Upper lobe of left lung (tissue), 6 donors: ENCODE measurements at regions not wholly inside any gene's neighbourhood (a gene's known extent, or its start where the extent isn't known, plus 50 kb on each side); places are given as distances from the start of the nearest gene placed in this dataset.
"Not testable (repeated sequence)": the region's sequence is repeated elsewhere in the genome, so short reads cannot be mapped to it uniquely, and the experiment has no call there.

Experiments used
- ATAC-seq, 2 donors: fragments of 200-7000 bp; cut with Tn5 transposase; one replicate each; pipeline ENCODE4 v1.9.1; 2022; ENCODE audit warnings: mild to moderate bottlenecking in 2 of 2, moderate library complexity in 2 of 2; ENCODE audit not compliant: low FRiP score in 2 of 2
- DNase-seq, 2 donors: peaks; one replicate each; pipeline ENCODE4 v3.0.0-alpha.2; 2019 to 2020
- H3K27ac ChIP-seq, 4 donors: fragments of 200-600 bp; sonication (generic); one replicate each; pipeline ENCODE4 v1.5.1; 2016 to 2019
- H3K27me3 ChIP-seq, 4 donors: fragments of 200-600 bp; sonication (generic); one replicate each; pipeline ENCODE4 v1.5.1; 2017 to 2019
- H3K36me3 ChIP-seq, 4 donors: fragments of 200-600 bp; sonication (generic); one replicate each; pipeline ENCODE4 v1.5.1; 2016 to 2019
- H3K4me1 ChIP-seq, 4 donors: fragments of 200-600 bp; sonication (generic); one replicate each; pipeline ENCODE4 v1.5.1; 2018 to 2019
- H3K4me3 ChIP-seq, 4 donors: fragments of 200-600 bp; sonication (generic); one replicate each; pipeline ENCODE4 v1.5.1; 2017 to 2019; ENCODE audit warnings: mild to moderate bottlenecking in 2 of 4, moderate library complexity in 1 of 4
- H3K9me3 ChIP-seq, 4 donors: fragments of 200-600 bp; sonication (generic); one replicate each; pipeline ENCODE4 v1.5.1; 2018 to 2019
- EP300 ChIP-seq, 4 donors: sonication (generic); formaldehyde crosslinking; IDR thresholded peaks; one replicate each; pipeline ENCODE4 v1.5.1; 2017; ENCODE audit warnings: antibody characterized with exemption in 4 of 4, control low read depth in 2 of 4
- POLR2A ChIP-seq, 4 donors: fragments of 450-650 bp; IDR thresholded peaks; one replicate each; pipeline ENCODE4 v1.5.1; 2016 to 2017; ENCODE audit warnings: antibody characterized with exemption in 4 of 4, mild to moderate bottlenecking in 2 of 4
- POLR2AphosphoS5 ChIP-seq, 2 donors: sonication (generic); formaldehyde crosslinking; IDR thresholded peaks; one replicate each; pipeline ENCODE4 v1.5.1; 2017; ENCODE audit warnings: antibody characterized with exemption in 2 of 2
- WGBS, 2 donors: methylation state at CpG; one replicate each; pipeline ENCODE4 v1.1.5; 2017 to 2018; 5-methylcytosine and 5-hydroxymethylcytosine counted together
- TF ChIP-seq, protein P1 (sequence below), 6 experiments: fragments of 450-650 bp in 4 of 6; fragments of 200-600 bp in 2 of 6; sonication (generic) in 2 of 6; IDR thresholded peaks; one replicate each; pipeline ENCODE4 v1.5.1; 2016 to 2019; ENCODE audit warnings: antibody characterized with exemption in 6 of 6
- donor health status: DM: no; HTN: no; CAD: no; lungs with moderate emphysema.
- donor health status: DM: no; HTN: yes; CAD: no; lungs with severe emphysema.

- Histone ChIP-seq H3K4me3 (no peak overlapping the region), H3K27me3 (no peaks in the 10 kb centered on the region), H3K9me3 (no peaks in the 10 kb centered on the region), H3K4me1 (no peaks in the 10 kb centered on the region), H3K36me3 (no peaks in the 10 kb centered on the region), H3K27ac (no peak overlapping the region)
- no peak for ATAC-seq
- TF ChIP-seq, protein P1, sequence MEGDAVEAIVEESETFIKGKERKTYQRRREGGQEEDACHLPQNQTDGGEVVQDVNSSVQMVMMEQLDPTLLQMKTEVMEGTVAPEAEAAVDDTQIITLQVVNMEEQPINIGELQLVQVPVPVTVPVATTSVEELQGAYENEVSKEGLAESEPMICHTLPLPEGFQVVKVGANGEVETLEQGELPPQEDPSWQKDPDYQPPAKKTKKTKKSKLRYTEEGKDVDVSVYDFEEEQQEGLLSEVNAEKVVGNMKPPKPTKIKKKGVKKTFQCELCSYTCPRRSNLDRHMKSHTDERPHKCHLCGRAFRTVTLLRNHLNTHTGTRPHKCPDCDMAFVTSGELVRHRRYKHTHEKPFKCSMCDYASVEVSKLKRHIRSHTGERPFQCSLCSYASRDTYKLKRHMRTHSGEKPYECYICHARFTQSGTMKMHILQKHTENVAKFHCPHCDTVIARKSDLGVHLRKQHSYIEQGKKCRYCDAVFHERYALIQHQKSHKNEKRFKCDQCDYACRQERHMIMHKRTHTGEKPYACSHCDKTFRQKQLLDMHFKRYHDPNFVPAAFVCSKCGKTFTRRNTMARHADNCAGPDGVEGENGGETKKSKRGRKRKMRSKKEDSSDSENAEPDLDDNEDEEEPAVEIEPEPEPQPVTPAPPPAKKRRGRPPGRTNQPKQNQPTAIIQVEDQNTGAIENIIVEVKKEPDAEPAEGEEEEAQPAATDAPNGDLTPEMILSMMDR (IDR thresholded peaks at IDR 0.05) = no peak
- TF ChIP-seq POLR2AphosphoS5 (IDR thresholded peaks at IDR 0.05) (no peak), EP300 (IDR thresholded peaks at IDR 0.05) (no peak), POLR2A (IDR thresholded peaks at IDR 0.05) (no peak)
- WGBS, 2 donors = 66 to 86% methylated on average over 5 of the region's 5 CpGs
- no peak for DNase-seq
These were observed 183.4 kb downstream of the OR4M2 start for GRCh38 chr15:22263738-22264137.

- 80 to 81% methylated on average over 3 of the region's 3 CpGs for WGBS, 2 donors
- H3K27me3 ChIP-seq, H3K9me3 ChIP-seq, H3K4me1 ChIP-seq, H3K4me3 ChIP-seq, DNase-seq, H3K36me3 ChIP-seq, H3K27ac ChIP-seq, ATAC-seq: not testable (repeated sequence)
These were observed 183.9 kb downstream of the OR4M2 start for GRCh38 chr15:22264272-22264671.

DNA sequence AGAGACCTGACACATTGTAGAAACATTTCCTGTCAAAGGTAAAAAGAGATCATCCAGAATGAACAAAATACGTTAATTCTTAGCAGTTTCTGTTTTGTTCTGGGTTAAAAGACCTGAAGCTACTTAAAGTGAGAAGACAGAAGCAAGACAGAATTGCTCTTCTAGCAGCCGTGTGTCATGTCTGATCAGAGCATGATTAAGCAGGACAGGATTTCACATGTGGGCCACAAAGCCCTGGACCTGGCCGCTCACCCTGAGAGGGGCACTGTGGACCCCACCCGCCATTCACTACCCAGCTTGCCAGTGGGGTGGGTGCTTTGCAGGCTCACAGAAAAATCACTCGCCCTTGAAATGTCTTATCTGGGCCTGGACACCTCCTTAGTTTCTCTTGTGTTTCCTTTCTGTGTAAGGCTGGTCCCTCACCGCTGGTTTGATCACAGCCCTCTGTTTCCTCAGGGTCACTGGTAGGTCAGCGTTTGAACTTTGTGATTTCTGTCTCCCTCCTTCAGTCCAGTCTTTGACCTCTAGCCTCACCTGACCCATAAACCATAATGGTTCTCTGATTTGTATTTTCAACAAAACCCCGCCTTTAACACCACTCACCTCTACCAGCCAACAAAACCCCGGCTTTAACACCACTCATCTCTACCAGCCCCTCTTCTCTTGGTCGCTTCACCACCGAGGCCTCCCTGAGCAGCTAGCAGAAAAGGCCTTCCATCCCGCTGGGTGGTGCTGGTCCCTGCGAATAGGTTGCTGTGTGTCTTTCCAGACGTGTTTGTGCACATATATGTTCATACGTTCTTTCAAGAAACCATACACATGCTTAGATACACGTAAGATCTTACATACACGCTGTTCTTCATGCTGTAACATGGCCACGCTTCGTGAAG lies 185.0 kb downstream of the OR4M2 start:
- no peak overlapping the region for H3K27ac ChIP-seq
- H3K4me3 ChIP-seq = no peak overlapping the region
- H3K36me3 ChIP-seq = no peaks in the 10 kb centered on the region
- no peak for ATAC-seq
- no peak for DNase-seq
- no peaks in the 10 kb centered on the region for H3K27me3 ChIP-seq
- no peaks in the 10 kb centered on the region for H3K9me3 ChIP-seq
- TF ChIP-seq, protein P1 (IDR thresholded peaks at IDR 0.05) = no peak
- TF ChIP-seq POLR2AphosphoS5 (IDR thresholded peaks at IDR 0.05) (no peak), POLR2A (IDR thresholded peaks at IDR 0.05) (no peak), EP300 (IDR thresholded peaks at IDR 0.05) (no peak)
- no peaks in the 10 kb centered on the region for H3K4me1 ChIP-seq
- WGBS, 2 donors = 70 to 80% methylated on average over 19 of the region's 19 CpGs

DNA sequence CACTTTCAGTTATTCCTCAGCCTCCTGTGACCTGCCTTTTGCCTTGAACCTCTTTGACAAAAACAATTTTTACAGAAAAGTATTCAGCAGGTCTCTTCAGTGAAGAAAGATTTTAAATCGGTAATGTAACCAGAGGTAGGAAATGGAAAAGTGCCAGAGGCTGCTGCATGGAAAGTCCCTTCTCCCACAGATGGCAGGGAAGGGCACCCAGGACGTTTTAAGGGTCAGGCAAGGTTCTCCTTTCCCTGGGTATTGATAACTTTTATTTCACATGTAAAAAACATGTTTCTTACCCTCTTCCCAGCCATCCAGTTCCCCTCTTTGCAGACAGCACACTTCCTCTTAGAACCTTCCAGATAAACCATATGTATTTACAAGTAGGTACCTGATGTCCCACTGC lies 185.6 kb downstream of the OR4M2 start:
- no peak for ATAC-seq
- TF ChIP-seq EP300 (IDR thresholded peaks at IDR 0.05) (no peak), POLR2A (IDR thresholded peaks at IDR 0.05) (no peak)
- TF ChIP-seq, protein P1 (IDR thresholded peaks at IDR 0.05) = no peak
- Histone ChIP-seq H3K27me3 (no peaks in the 10 kb centered on the region), H3K4me3 (no peak overlapping the region), H3K36me3 (no peaks in the 10 kb centered on the region), H3K4me1 (no peaks in the 10 kb centered on the region), H3K9me3 (no peaks in the 10 kb centered on the region), H3K27ac (no peak overlapping the region)
- 32 to 36% methylated on average over 2 of the region's 2 CpGs for WGBS, 2 donors
- no peak for DNase-seq

DNA sequence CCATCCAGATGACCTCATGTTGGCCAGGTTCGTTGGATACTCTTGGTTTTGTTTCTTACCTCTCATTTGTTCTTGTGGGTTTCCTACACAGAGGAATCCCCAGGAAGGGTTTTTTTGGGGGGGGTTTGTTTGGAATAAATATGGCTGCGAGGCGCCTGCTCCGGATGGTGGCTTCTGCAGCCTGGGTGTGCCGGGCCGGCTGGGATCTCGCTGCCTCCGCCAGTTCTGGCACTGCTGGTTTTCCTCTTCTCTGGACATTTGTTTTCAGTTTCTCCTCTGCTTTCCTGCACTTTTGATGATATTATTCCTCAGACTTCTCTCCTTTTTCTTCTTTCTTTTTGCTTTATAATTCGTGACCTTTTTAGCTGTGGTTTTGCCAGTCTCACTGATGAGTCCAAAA lies 187.4 kb downstream of the OR4M2 start:
- Histone ChIP-seq H3K4me1 (no peaks in the 10 kb centered on the region), H3K9me3 (no peaks in the 10 kb centered on the region), H3K27ac (no peak overlapping the region), H3K27me3 (no peaks in the 10 kb centered on the region), H3K4me3 (no peak overlapping the region), H3K36me3 (no peaks in the 10 kb centered on the region)
- peak in 1 of 2 donors; percentile 71 for DNase-seq
- 87 to 88% methylated on average over 9 of the region's 9 CpGs for WGBS, 2 donors
- no peak for ATAC-seq
- TF ChIP-seq POLR2A (IDR thresholded peaks at IDR 0.05) (no peak), EP300 (IDR thresholded peaks at IDR 0.05) (no peak)

DNA sequence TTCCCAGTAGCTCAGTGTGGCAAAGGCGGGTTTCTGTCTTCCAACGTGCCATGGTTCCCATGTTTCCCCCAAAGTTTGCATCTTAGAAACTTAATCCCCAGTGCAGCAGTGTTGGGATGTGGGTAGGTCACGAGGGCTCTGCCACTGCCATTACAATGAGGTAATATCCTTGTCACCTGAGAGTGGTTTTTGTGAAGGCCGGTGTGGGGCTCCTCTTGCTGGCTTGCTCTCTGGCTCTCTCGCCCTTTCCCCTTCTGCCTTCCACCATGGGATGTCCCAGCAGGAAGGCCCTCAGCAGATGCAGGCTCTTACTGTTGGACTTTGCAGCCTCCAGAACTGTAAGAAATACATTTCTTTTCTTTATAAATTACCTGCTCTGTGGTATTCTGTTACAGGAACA lies 187.9 kb downstream of the OR4M2 start:
- not testable (repeated sequence) for H3K27ac ChIP-seq, H3K27me3 ChIP-seq, ATAC-seq, H3K4me3 ChIP-seq, H3K4me1 ChIP-seq, H3K9me3 ChIP-seq, DNase-seq, H3K36me3 ChIP-seq
- WGBS, 2 donors = 87 to 90% methylated on average over 5 of the region's 5 CpGs

GRCh38 chr15:22268654-22269053 lies 188.3 kb downstream of the OR4M2 start:
- not testable (repeated sequence) for H3K4me1 ChIP-seq, H3K4me3 ChIP-seq, H3K27ac ChIP-seq, H3K36me3 ChIP-seq, ATAC-seq, H3K27me3 ChIP-seq, DNase-seq, H3K9me3 ChIP-seq
- 64 to 68% methylated on average over 6 of the region's 6 CpGs for WGBS, 2 donors

DNA sequence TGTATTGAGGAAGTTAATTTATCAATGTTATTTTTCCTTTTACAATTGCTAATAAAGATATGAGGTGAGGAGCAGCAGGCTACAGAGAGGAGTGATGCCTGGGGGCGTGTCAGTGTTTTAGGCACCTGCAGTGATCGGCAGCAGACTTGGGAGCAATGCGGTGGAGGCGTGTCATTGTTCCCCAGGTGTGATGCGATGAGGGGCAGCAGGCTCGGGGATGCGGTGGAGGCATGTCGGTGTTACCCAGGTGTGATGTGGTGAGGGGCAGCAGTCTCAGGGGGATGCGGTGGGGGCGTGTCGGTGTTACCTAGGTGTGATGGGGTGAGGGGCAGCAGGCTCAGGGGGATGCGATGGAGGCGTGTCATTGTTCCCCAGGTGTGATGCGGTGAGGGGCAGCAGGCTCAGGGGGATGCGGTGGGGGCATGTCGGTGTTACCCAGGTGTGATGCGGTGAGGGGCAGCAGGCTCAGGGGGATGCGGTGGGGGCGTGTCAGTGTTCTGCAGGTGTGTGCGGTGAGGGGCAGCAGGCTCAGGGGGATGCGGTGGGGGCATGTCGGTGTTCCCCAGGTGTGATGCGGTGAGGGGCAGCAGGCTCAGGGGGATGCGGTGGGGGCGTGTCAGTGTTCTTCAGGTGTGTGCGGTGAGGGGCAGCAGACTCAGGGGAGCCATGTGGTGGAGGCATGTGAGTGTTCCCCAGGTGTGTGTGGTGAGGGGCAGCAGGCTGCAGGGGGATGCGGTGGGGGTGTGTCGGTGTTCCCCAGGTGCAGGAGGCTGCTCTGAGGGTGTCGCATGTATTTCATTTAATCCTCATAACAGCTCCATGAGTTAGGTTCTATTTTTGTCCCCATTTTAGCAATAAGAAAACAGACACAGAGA lies 186.2 kb upstream of the GOLGA6L22 start:
- H3K4me1 ChIP-seq, H3K36me3 ChIP-seq, H3K9me3 ChIP-seq, ATAC-seq, H3K27me3 ChIP-seq, H3K4me3 ChIP-seq, H3K27ac ChIP-seq: not testable (repeated sequence)
- peak in 1 of 2 donors; percentile 61 for DNase-seq
- 90 to 92% methylated on average over 25 to 29 of the region's 29 CpGs for WGBS, 2 donors

- not testable (repeated sequence) for H3K27ac ChIP-seq, ATAC-seq, H3K4me1 ChIP-seq, H3K4me3 ChIP-seq, H3K27me3 ChIP-seq, H3K36me3 ChIP-seq, H3K9me3 ChIP-seq
- peak in 1 of 2 donors; percentile 77 for DNase-seq
- WGBS, 2 donors = 86% methylated on average over 12 of the region's 12 CpGs
These were observed 185.5 kb upstream of the GOLGA6L22 start for GRCh38 chr15:22273185-22273584.
